HG02973 (cell line): ENCODE measurements at regions not wholly inside any gene's neighbourhood (a gene's known extent, or its start where the extent isn't known, plus 50 kb on each side); places are given as distances from the start of the nearest gene placed in this dataset.
A peak's percentile ranks its signal among the peaks of the same experiment; 100 is the strongest.

Experiments
- ATAC-seq: cut with Tn5 transposase; IDR thresholded peaks from one replicate; pipeline ENCODE4 v1.9.1; 2021; ENCODE audit warnings: moderate library complexity; ENCODE audit not compliant: unreplicated experiment

DNA sequence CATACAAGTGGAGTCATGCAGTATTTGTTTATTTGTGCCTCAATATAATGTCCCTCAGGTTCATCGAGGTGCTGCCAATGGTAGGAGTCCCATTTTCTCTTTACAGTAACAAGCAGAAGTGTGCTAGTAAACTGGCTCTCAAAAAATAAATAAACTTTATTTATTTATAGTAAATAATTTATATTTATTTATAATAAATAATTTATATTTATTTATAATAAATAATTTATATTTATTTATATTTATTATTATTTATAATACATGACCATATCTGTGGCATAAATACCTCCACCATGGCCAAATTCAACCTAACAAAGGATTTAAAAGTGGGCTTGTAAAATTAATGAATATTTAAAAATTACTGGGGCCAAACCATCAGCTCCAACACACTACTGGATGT is 464.9 kb upstream of the NWD2 start:
- no peak for ATAC-seq

GRCh38 chr4:36785973-36786372 is 458.6 kb upstream of the NWD2 start:
- no peak for ATAC-seq

- no peak for ATAC-seq
Measured at GRCh38 chr4:36786519-36786918, 458.0 kb upstream of the NWD2 start.

DNA sequence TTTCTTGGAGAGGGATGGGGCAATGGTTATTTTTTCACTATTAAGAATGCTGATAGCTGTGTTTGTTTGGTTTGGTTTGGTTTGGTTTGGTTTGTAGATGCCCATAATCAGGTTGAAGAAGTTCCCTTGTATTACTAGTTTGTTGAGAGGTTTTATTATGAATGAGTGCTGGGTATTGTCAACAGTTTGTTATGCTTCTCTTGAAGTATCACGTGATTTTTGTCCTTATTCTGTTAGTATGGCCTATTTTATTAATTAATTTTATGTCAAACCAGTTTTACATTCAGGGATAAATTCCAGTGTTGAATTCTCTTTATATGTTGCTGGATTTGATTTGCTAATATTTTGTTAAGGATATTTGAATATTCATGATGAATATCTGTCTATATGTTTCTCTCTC is 449.8 kb upstream of the NWD2 start:
- no peak for ATAC-seq

GRCh38 chr4:36812149-36812548 is 432.4 kb upstream of the NWD2 start:
- ATAC-seq: no peak

DNA sequence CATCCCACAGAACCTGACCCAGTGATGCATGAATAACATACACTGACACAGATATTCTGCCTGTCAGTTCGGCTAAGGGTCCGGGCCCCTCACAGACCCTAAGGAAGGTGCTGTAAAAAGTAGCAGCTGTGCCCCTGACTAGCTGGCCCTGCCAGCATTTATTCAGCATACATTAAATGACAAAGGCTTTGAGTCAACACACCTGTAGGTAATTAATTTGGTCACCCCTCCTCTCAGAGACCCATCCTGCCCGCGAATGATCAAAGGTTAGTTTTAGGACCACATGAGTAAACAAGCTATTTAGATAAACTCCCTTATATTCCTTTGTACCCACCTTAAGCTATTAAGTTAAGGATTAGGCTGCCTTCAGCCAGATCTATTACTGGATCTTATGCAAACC is 429.0 kb upstream of the NWD2 start:
- no peak for ATAC-seq

- no peak for ATAC-seq
Measured at GRCh38 chr4:36823199-36823967, 421.2 kb upstream of the NWD2 start.

- ATAC-seq: peak; percentile 62
Measured at GRCh38 chr4:36824682-36825081, 419.9 kb upstream of the NWD2 start.

DNA sequence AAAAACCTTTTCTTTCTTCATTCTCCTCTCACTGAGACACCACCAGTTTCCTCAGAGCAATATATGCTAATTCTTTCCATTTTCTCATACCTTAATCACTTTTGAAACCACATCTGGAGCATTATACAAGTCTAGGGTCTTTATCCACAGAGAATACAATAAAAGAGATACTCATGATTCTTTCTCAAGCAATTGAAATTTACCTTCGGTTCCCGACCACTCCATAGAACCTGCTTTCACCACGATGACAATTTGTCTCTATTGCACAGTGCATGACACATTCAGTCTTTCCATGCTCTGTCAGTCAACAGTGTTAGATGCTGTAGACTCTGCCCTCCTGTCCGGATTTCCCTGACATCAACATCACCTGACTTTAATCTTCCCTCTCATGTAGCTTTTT is 409.3 kb upstream of the NWD2 start:
- no peak for ATAC-seq

DNA sequence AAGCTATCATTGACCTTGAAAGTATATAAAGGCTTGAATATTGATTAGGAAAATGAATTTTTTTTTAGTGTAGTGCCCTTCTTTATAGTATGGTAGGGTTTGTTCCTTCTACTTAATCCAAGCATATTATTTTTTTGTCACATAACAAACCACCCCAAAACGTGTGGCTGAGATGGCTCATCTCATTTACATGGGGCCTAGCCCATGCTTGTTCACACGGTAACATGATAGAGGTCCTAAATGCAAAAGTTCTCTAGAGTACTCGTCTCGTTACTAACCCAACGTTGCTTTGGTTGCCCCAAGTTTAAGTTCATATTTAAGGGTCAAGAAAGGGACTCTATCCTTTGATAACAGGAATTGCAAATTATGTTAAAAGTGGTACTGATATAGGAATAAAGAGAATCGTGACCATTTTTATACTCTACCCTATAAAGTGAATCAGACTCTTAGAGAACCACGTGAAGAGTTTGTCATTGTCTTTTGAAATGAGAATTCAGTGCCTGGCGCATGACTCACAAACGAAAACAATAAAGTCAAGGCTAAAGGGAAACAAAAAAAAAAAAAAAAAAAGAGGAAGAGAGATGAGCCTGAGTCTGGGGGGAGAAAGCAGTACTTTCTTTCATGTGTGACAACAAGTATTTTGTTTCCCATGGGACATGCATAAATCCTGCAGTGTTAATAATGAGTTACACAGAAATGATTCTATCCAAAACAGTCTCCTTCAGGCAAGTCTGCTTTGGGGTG is 402.8 kb upstream of the NWD2 start:
- peak; percentile 68 for ATAC-seq

- no peak for ATAC-seq
Measured at GRCh38 chr4:36844448-36844847, 400.1 kb upstream of the NWD2 start.

DNA sequence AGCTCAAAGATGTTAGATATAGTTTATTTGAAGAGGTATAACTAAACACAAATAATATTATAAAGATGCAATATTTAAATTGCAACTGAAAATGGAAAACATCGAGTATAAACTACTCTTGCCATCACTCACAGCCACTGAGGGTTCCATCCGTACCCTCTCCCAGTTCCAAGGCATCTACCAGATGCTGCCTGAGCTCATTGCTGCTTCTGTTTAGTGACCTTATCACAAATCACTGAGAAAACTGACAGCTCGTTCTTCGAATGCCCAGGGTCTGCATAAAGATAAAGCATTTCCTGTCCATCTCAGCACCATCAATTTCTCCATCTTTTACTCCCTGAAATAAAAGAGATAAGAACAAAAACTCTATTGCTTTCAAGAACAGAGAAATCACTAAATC is 391.7 kb upstream of the NWD2 start:
- ATAC-seq: no peak

- peak; percentile 54 for ATAC-seq
Measured at GRCh38 chr4:36854554-36854953, 390.0 kb upstream of the NWD2 start.

GRCh38 chr4:36863601-36864000 is 380.9 kb upstream of the NWD2 start:
- no peak for ATAC-seq

DNA sequence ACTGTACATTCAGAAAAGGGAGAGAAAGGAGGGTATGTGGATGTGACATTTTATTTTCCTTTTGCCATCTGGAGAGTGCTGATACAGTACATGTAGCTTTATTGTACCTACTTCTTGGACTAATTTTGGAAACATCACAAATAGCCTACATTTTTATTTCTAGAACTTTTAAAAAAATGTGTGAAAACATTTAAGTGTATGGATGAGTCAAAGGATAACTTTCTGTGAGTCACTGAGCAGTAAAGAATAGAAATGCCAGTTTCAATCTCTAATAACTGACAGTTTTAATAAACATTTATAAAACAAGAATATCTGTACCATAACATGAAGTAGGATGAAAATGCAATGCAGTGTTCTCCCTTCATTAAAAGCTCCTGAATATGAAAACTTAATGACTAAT is 374.4 kb upstream of the NWD2 start:
- ATAC-seq: no peak

GRCh38 chr4:36872679-36873078 is 371.9 kb upstream of the NWD2 start:
- no peak for ATAC-seq

- no peak for ATAC-seq
Measured at GRCh38 chr4:36884151-36884550, 360.4 kb upstream of the NWD2 start.

- no peak for ATAC-seq
Measured at GRCh38 chr4:36891971-36892370, 352.6 kb upstream of the NWD2 start.

DNA sequence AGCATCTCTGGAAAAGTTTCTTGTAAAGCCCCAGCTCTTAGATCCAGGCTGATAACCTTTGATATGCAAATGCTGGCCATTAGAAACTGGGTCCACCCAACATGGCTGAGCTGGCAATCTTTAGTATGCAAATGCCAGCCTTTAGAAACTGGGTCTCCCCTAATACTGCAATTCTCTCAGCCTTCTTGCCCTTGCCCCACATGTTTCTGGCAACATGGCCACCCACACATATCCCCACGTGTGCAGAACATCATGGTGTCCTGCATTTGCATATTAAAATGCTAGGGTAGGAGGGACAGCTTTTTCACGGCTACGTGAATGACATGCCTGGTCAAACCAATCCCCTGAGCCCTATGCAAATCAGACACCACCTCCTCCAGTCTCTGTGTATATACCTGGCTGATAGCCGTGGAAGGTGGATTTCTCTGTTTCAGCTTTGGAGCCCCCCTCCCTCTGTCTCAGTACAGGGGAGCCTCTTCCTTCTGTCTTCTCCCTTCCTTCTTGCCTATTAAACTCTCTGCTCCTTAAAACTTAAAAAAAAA is 344.0 kb upstream of the NWD2 start:
- ATAC-seq: no peak

- no peak for ATAC-seq
Measured at GRCh38 chr4:36904823-36905222, 339.7 kb upstream of the NWD2 start.

- no peak for ATAC-seq
Measured at GRCh38 chr4:36914106-36914505, 330.4 kb upstream of the NWD2 start.

- ATAC-seq: no peak
Measured at GRCh38 chr4:36915717-36916116, 328.8 kb upstream of the NWD2 start.
